Fibroblast of the aortic adventitia (primary cell): ENCODE measurements at regions not wholly inside any gene's neighbourhood (a gene's known extent, or its start where the extent isn't known, plus 50 kb on each side); places are given as distances from the start of the nearest gene placed in this dataset.

Experiments used
- DNase-seq: peaks from one replicate; pipeline ENCODE4 v3.0.0-alpha.2; 2010; ENCODE audit warnings: low read depth
- H3K4me3 ChIP-seq: 2 replicates; pipeline ENCODE4 v1.5.1; 2011; ENCODE audit warnings: low read depth, mild to moderate bottlenecking, control low read depth, low read length, moderate library complexity
- CTCF ChIP-seq: IDR thresholded peaks from 2 replicates; pipeline ENCODE4 v1.5.1; 2011; ENCODE audit warnings: mild to moderate bottlenecking, low read length, control low read depth, inconsistent platforms; ENCODE audit not compliant: insufficient read depth

DNA sequence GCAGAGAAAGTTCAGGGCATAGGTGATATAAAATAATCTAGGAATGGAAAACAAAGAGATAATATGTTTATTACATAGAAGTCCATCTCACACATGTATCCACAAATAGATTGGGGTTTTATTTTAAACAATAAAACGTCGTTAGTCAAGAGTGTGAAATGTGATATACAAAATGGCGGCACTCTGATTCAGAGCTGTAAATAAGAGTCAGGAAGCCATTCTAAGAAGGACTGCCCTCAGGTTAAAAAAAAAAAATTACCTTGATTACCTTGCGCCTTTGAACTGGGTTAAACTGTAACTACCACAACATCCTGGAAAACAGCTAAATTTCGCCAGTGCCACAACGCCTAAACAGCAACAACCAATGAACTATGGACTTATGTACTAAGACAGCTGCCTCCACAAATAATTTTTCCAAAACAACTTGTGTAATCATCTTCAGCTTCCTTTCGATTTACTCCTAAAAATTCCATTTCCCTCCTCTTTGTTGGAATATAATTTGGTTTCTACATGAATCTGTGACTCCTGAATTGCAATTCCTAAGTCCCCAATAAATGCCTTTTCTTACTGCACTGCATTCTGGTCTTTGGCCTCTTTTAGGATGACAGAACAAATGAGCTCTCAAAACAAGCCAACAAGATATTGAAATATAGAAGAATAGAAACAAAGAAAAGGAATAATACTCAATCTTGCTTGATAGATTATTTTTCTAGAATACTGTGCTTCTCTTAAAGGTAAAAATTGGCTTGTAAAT, 1019.5 kb upstream of the MAP3K7 start:
- no peak overlapping the region for H3K4me3 ChIP-seq
- no peak for DNase-seq
- TF ChIP-seq CTCF, result no peak

GRCh38 chr6:91600561-91600960, 1013.7 kb upstream of the MAP3K7 start:
- no peak overlapping the region for H3K4me3 ChIP-seq
- TF ChIP-seq CTCF, result no peak
- DNase-seq, result no peak

GRCh38 chr6:91590191-91590590, 1003.3 kb upstream of the MAP3K7 start:
- H3K4me3 ChIP-seq, result no peak overlapping the region
- TF ChIP-seq CTCF, result no peak
- DNase-seq, result no peak

DNA sequence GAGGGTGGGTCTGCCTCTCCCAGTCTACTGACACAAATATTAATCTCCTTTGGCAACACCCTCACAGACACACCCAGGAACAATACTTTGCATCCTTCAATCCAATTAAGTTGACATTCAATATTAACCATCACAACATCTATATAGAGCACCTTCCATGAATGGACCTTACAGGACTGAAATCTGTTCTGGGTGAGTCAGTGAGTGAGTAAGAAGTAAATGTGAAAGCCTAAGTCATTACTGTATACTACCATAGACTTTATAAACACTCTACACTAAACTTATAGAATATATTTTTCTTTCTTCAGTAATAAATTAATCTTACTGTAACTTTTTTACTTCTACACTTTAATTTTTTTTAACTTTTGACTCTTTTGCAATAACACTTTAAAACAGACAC, 993.8 kb upstream of the MAP3K7 start:
- no peak for TF ChIP-seq CTCF
- DNase-seq, result no peak
- H3K4me3 ChIP-seq, result no peak overlapping the region

DNA sequence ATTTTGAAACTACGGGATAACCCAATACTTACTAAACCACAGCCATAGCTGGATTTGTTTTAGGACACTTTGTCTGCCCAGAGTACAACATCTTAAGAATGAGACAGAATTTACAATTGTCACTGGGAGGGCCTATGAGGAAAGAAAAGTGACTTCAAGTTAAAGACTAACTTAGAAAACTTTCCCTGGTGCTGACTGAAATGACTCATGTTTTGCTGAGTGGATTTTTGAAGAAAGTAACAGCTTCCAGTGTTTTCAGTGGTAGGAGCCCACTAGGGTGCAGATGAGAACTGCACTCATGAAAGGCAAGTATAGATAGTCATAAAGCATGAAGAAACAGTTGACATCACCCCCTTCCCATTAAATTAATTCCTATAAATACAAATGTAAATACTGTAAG, 988.2 kb upstream of the MAP3K7 start:
- no peak for DNase-seq
- no peak overlapping the region for H3K4me3 ChIP-seq
- no peak for TF ChIP-seq CTCF

DNA sequence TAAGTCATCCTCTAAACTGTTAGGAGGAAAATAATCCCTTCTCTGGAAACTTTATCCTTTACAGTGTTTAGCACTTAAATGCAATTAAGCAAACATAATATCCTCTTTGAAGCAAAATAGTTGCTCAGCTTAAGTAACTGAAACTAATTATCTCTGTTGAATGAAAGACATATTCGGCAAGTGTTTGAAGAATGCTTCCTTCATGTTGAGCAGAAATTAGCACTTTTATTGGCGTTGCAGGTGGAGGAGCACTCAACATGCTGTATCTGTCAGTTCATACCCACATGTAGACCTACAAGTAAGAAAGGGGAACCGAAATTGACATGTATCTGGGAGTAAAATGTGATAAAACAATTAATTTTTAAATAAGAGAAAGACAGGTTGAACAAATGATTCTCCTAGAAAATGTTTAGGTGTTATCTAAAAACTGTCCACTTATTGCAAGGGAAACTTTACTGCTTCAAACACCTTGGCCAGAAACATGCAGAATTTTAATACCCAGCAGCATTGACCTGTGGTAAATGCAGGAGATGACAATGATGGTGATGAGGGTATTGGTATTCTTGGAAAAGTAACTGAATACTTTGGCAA, 987.0 kb upstream of the MAP3K7 start:
- TF ChIP-seq CTCF, result no peak
- no peak overlapping the region for H3K4me3 ChIP-seq
- DNase-seq, result no peak
